Natural killer cell (primary cell): ENCODE measurements at regions not wholly inside any gene's neighbourhood (a gene's known extent, or its start where the extent isn't known, plus 50 kb on each side); places are given as distances from the start of the nearest gene placed in this dataset.

ENCODE experiments used
- ATAC-seq, 3 donors: fragments of 150-1000 bp in 2 of 3; fragments of 200-7000 bp in 1 of 3; cut with Tn5 transposase; 1 replicate in 1 of 3; 2 replicates in 2 of 3; pipeline ENCODE4 v1.10.0; 2021; ENCODE audit warnings: mild to moderate bottlenecking in 2 of 3, moderate library complexity in 2 of 3
- DNase-seq, 2 donors: peaks; one replicate each; pipeline versions ENCODE4 v3.0.0 to v3.0.0-alpha.2; 2013 to 2021; ENCODE audit warnings: mixed read lengths in 1 of 2
- H3K27ac ChIP-seq: one replicate; pipeline ENCODE4 v1.5.1; 2013; ENCODE audit warnings: mild to moderate bottlenecking, low read length
- H3K27me3 ChIP-seq: one replicate; pipeline ENCODE4 v1.6.1; 2013; ENCODE audit warnings: low read length; ENCODE audit not compliant: control insufficient read depth, insufficient read depth
- H3K36me3 ChIP-seq: one replicate; pipeline ENCODE4 v1.6.1; 2013; ENCODE audit warnings: low read length; ENCODE audit not compliant: control insufficient read depth, insufficient read depth
- H3K4me1 ChIP-seq: one replicate; pipeline ENCODE4 v1.6.1; 2013; ENCODE audit warnings: low read length; ENCODE audit not compliant: control insufficient read depth, insufficient read depth
- H3K4me3 ChIP-seq: one replicate; pipeline ENCODE4 v1.5.1; 2013; ENCODE audit warnings: low read length
- H3K9me3 ChIP-seq: one replicate; pipeline ENCODE4 v1.6.1; 2013; ENCODE audit warnings: low read length; ENCODE audit not compliant: control insufficient read depth, insufficient read depth
- H3K27ac Mint-ChIP-seq, 2 donors: one replicate each; pipeline ENCODE4 v1.8.0; 2022; ENCODE audit warnings: mild to moderate bottlenecking in 2 of 2, mixed read lengths in 2 of 2, moderate library complexity in 1 of 2
- H3K27me3 Mint-ChIP-seq, 2 donors: one replicate each; pipeline ENCODE4 v1.8.0; 2022; ENCODE audit warnings: low read depth in 2 of 2, mixed read lengths in 2 of 2
- H3K36me3 Mint-ChIP-seq: one replicate; pipeline ENCODE4 v1.8.0; 2022; ENCODE audit warnings: mixed read lengths
- H3K4me1 Mint-ChIP-seq, 2 donors: one replicate each; pipeline ENCODE4 v1.8.0; 2022; ENCODE audit warnings: mixed read lengths in 2 of 2
- H3K4me3 Mint-ChIP-seq: one replicate; pipeline ENCODE4 v1.8.0; 2022; ENCODE audit warnings: mild to moderate bottlenecking, moderate library complexity, mixed read lengths
- H3K9me3 Mint-ChIP-seq, 2 donors: one replicate each; pipeline ENCODE4 v1.8.0; 2022; ENCODE audit warnings: mixed read lengths in 2 of 2
- CTCF ChIP-seq: fragments of 200-600 bp; IDR thresholded peaks from one replicate; pipeline ENCODE4 v1.8.0; 2022; ENCODE audit warnings: antibody characterized with exemption
- WGBS: methylation state at CpG from one replicate; pipeline ENCODE4 v1.1.7; 2013; ENCODE audit warnings: missing lambda C conversion rate; ENCODE audit not compliant: insufficient coverage; 5-methylcytosine and 5-hydroxymethylcytosine counted together
- intact Hi-C: fragments of 100-400 bp; cut with micrococcal nuclease; formaldehyde crosslinking; loops from one replicate; pipeline ENCODE4 v1.14.2; 2022

DNA sequence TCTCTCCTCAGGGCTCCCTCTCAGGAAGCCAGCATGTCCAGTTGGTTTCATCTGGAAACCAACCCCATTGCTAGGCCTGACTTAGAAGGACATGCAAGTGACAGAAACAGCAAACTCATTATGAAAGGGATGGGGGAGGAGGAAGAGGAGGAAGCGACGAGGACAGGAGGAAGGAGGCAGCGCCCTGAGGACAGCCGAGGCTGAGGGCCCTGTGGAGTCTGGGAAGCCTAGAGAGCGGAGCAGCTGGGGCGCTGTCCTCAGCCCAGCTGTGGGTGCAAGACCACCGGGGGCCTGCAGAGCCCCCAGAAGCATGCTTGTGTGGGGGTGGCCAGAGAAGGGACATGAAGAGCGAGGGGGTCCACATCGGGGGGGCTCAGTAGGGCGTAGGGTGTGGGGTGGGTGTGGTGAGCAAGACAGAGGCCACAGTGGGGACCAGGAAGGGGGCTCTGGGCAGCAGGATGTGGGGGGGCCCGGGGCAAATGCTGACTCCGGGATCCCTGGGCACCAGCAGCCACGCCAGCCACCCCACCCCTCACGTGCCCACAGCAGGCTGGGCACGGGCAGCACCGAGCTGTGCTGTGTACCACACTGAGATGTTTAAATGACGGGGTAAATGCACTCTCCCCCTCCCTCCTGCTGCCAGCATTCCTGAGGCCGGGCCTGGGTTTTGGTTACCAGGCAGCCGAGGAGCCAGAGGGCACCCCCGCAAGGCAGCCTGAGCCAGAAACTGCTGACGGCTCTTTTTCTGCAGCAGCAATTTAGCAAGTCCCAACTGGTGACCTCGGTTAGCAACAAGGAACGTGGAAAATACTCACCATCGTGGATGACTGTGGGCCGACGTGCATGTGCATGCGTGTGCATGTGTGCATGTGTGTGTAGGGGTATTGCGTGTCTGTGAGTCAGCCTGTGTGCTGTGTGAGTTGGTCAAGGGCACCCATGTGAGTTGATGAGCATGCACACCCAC, 82.7 kb upstream of the LINC01488 start:
- Histone ChIP-seq H3K36me3 (no peaks in the 10 kb centered on the region), H3K4me3 (no peak overlapping the region), H3K9me3 (peaks cover 9% of the 10 kb centered on the region), H3K27me3 (no peaks in the 10 kb centered on the region), H3K27ac (no peak overlapping the region), H3K4me1 (peaks cover 13% of the 10 kb centered on the region)
- Mint-ChIP-seq H3K36me3 (no peaks in the 10 kb centered on the region), H3K4me3 (no peak overlapping the region), H3K4me1 (peaks cover 16 to 30% of the 10 kb centered on the region in 2 donors), H3K27ac (no peak overlapping the region), H3K27me3 (peaks cover 20 to 36% of the 10 kb centered on the region in 2 donors), H3K9me3 (peaks cover 3% of the 10 kb centered on the region in 2 donors)
- no peak for TF ChIP-seq CTCF
- WGBS = 84% methylated on average over 28 of the region's 28 CpGs
- DNase-seq (no peak), ATAC-seq (no peak)
- intact Hi-C loops = no loop called here

DNA sequence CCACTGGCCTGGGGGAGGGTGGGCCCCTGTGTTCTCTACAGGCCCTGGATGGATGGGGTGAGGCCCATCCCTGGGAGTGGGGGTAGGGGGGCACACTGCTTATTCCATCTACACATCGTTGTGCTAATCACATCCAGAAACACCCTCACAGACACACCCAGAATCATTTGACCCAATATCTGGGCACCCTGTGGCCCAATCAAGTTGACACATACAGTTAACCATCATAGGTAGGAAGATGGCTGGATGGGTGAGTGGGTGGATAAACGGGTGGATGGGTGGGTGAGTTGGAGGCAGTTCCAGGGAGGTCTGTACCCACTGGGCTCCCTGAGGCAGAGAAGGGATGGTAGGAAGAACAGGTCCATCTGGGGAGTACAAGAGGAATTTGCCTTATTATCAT, 81.3 kb upstream of the LINC01488 start:
- peaks cover 9% of the 10 kb centered on the region for H3K9me3 ChIP-seq
- H3K4me1 ChIP-seq = peaks cover 13% of the 10 kb centered on the region
- Mint-ChIP-seq H3K4me3 (no peak overlapping the region), H3K36me3 (no peaks in the 10 kb centered on the region), H3K27ac (no peak overlapping the region), H3K4me1 (peaks cover 16 to 30% of the 10 kb centered on the region in 2 donors), H3K27me3 (peaks cover 20 to 36% of the 10 kb centered on the region in 2 donors), H3K9me3 (peaks cover 3% of the 10 kb centered on the region in 2 donors)
- ATAC-seq = no peak
- no peak for TF ChIP-seq CTCF
- no peaks in the 10 kb centered on the region for H3K36me3 ChIP-seq
- WGBS = 100% methylated on average over 1 of the region's 2 CpGs
- no peak overlapping the region for H3K4me3 ChIP-seq
- no peak overlapping the region for H3K27ac ChIP-seq
- DNase-seq = no peak
- intact Hi-C loops = no loop called here
- H3K27me3 ChIP-seq = no peaks in the 10 kb centered on the region

DNA sequence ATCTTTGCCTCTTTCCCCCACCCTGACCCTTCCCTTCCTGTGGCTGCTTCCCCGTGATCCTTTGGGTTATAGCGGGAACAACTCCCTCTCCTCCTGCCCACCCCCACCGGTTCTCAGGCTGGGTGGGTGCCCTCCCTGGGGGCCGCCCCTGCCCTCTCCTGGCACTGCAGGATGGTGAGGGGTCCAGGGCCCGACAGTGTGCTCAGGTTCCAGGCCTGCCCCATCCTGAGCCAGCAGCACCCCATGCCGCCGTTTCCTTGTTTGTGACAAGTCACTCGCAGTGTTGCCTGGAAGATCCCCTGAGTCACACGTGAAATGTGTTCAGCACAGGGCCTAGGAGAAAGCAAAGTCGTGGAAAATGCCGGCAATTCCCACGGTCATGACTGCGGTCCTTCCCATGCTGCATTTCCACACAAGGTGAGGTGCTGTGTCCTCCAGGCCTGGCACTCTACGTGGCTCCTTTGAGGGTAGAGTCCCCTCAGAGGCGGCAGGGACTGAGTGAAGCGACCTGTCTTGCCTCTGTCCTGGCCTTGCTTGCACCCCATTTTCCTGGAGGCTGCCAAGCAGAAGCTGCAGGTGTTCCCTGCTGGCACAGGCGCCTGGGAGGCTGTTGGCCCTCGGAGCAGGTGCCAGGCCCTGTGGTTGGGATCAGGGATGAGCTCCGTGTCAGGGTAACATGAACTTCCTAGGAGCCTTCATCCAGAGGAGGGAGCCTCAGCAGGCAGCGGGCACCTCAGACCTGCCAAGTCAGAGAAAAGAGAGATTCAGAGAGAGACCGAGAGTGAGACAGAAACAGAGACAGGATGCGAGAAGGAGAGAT, 80.5 kb upstream of the LINC01488 start:
- peaks cover 16 to 30% of the 10 kb centered on the region in 2 donors for H3K4me1 Mint-ChIP-seq
- H3K4me3 ChIP-seq = no peak overlapping the region
- no peaks in the 10 kb centered on the region for H3K36me3 ChIP-seq
- DNase-seq (no peak), ATAC-seq (no peak)
- peaks cover 22 to 38% of the 10 kb centered on the region in 2 donors for H3K27me3 Mint-ChIP-seq
- no peak overlapping the region for H3K27ac Mint-ChIP-seq
- H3K9me3 Mint-ChIP-seq = peaks cover 3% of the 10 kb centered on the region in 2 donors
- no peaks in the 10 kb centered on the region for H3K36me3 Mint-ChIP-seq
- no peaks in the 10 kb centered on the region for H3K27me3 ChIP-seq
- H3K4me1 ChIP-seq = peaks cover 13% of the 10 kb centered on the region
- intact Hi-C loops = no loop called here
- WGBS = 78% methylated on average over 22 of the region's 22 CpGs
- peak overlapping the region; percentile 51 for H3K4me3 Mint-ChIP-seq
- TF ChIP-seq CTCF = no peak
- H3K27ac ChIP-seq = no peak overlapping the region
- peaks cover 9% of the 10 kb centered on the region for H3K9me3 ChIP-seq
